IMR-90 (cell line): ENCODE measurements at regions not wholly inside any gene's neighbourhood (a gene's known extent, or its start where the extent isn't known, plus 50 kb on each side); places are given as distances from the start of the nearest gene placed in this dataset.

ENCODE experiments used
- ATAC-seq: fragments of 200-7000 bp; cut with Tn5 transposase; 2 replicates; pipeline ENCODE4 v1.9.1; 2020; ENCODE audit warnings: low read depth, mild to moderate bottlenecking, moderate library complexity
- BruUV-seq: library from RNA; stranded (reverse); fragments of 400-500 nt; replicated peaks from 2 replicates; lab custom pipeline; 2021; lab: Mats Ljungman, UMichigan
- CTCF ChIA-PET: fragments of 300-600 bp; formaldehyde crosslinking; extraction: SDS; loops from one replicate; lab custom pipeline; 2021; ENCODE audit warnings: antibody characterized with exemption; lab: Yijun Ruan, JAX
- POLR2A ChIA-PET: fragments of 300-600 bp; sonication (Branson Sonifier 250); formaldehyde crosslinking; loops from one replicate; lab custom pipeline; 2022; ENCODE audit warnings: antibody characterized with exemption; ENCODE audit not compliant: unreplicated experiment; lab: Charles Lee
- DNase-seq: peaks from one replicate; pipeline ENCODE4 v3.0.0; 2013
- H2AFZ ChIP-seq: replicated peaks from 2 replicates; pipeline ENCODE3; 2013; ENCODE audit warnings: low read length, mild to moderate bottlenecking; ENCODE audit not compliant: poor library complexity
- H2AK5ac ChIP-seq: 2 replicates; pipeline ENCODE4 v1.6.1; 2013; ENCODE audit warnings: low read depth, low read length, inconsistent platforms
- H2AK9ac ChIP-seq: replicated peaks from 2 replicates; pipeline ENCODE3; 2013; ENCODE audit warnings: mild to moderate bottlenecking, low read depth, low read length, moderate library complexity; ENCODE audit not compliant: poor library complexity
- H2BK120ac ChIP-seq: 2 replicates; pipeline ENCODE4 v1.6.1; 2013; ENCODE audit warnings: low read depth, low read length, inconsistent platforms
- H2BK15ac ChIP-seq: 3 replicates; pipeline ENCODE4 v1.6.1; 2013; ENCODE audit warnings: low read depth, low read length, inconsistent platforms
- H2BK20ac ChIP-seq: 2 replicates; pipeline ENCODE4 v1.6.1; 2013; ENCODE audit warnings: low read depth, mild to moderate bottlenecking, inconsistent platforms, low read length, moderate library complexity
- H2BK5ac ChIP-seq: 2 replicates; pipeline ENCODE4 v1.6.1; 2013; ENCODE audit warnings: mild to moderate bottlenecking, low read depth, low read length, inconsistent platforms; ENCODE audit not compliant: poor library complexity, severe bottlenecking
- H3K14ac ChIP-seq: replicated peaks from 2 replicates; pipeline ENCODE4 v1.6.1; 2013; ENCODE audit warnings: low read depth, low read length, inconsistent platforms
- H3K18ac ChIP-seq: 2 replicates; pipeline ENCODE4 v1.6.1; 2013; ENCODE audit warnings: low read depth, low read length, control low read depth
- H3K23ac ChIP-seq: 2 replicates; pipeline ENCODE4 v1.6.1; 2013; ENCODE audit warnings: low read depth, low read length, inconsistent platforms
- H3K27ac ChIP-seq: 2 replicates; pipeline ENCODE4 v1.5.1; 2013; ENCODE audit warnings: mild to moderate bottlenecking, control low read depth, low read length; ENCODE audit not compliant: insufficient read depth
- H3K27me3 ChIP-seq: 2 replicates; pipeline ENCODE4 v1.6.1; 2013; ENCODE audit warnings: low read length; ENCODE audit not compliant: control insufficient read depth, insufficient read depth
- H3K36me3 ChIP-seq: 2 replicates; pipeline ENCODE4 v1.6.1; 2013; ENCODE audit warnings: low read length, mixed read lengths; ENCODE audit not compliant: control insufficient read depth, insufficient read depth
- H3K4ac ChIP-seq: 2 replicates; pipeline ENCODE4 v1.6.1; 2013; ENCODE audit warnings: low read depth, low read length, inconsistent platforms
- H3K4me1 ChIP-seq: 2 replicates; pipeline ENCODE4 v1.6.1; 2013; ENCODE audit warnings: low read length, mixed read lengths; ENCODE audit not compliant: control insufficient read depth, insufficient read depth
- H3K4me2 ChIP-seq: 2 replicates; pipeline ENCODE4 v1.6.1; 2013; ENCODE audit warnings: low read depth, mild to moderate bottlenecking, control low read depth, low read length, moderate library complexity
- H3K4me3 ChIP-seq: 2 replicates; pipeline ENCODE4 v1.5.1; 2013; ENCODE audit warnings: low read depth, mild to moderate bottlenecking, control low read depth, low read length, moderate library complexity; ENCODE audit not compliant: insufficient read depth
- H3K56ac ChIP-seq: 2 replicates; pipeline ENCODE4 v1.6.1; 2013; ENCODE audit warnings: low read length, inconsistent platforms; ENCODE audit not compliant: insufficient read depth; ENCODE audit errors: extremely low read depth
- H3K79me1 ChIP-seq, 2 experiments: 2 replicates each; pipeline ENCODE4 v1.6.1; 2013; ENCODE audit warnings: low read length in 2 of 2, inconsistent platforms in 1 of 2, low read depth in 1 of 2
- H3K9ac ChIP-seq: 2 replicates; pipeline ENCODE4 v1.6.1; 2013; ENCODE audit warnings: low read depth, low read length, control low read depth
- H3K9me1 ChIP-seq: 2 replicates; pipeline ENCODE4 v1.6.1; 2013; ENCODE audit warnings: low read length, inconsistent platforms; ENCODE audit not compliant: insufficient read depth
- H3K9me3 ChIP-seq: 2 replicates; pipeline ENCODE4 v1.6.1; 2013; ENCODE audit warnings: low read length; ENCODE audit not compliant: control insufficient read depth, insufficient read depth
- H4K20me1 ChIP-seq: 2 replicates; pipeline ENCODE4 v1.6.1; 2013; ENCODE audit warnings: low read length, inconsistent platforms; ENCODE audit not compliant: insufficient read depth
- H4K5ac ChIP-seq: 2 replicates; pipeline ENCODE4 v1.6.1; 2013; ENCODE audit warnings: mild to moderate bottlenecking, low read depth, low read length, control low read depth
- H4K8ac ChIP-seq, 2 experiments: 2 replicates each; pipeline ENCODE4 v1.6.1; 2013; ENCODE audit warnings: low read depth in 2 of 2, low read length in 2 of 2, control low read depth in 1 of 2, inconsistent platforms in 1 of 2
- H4K91ac ChIP-seq: 2 replicates; pipeline ENCODE4 v1.6.1; 2013; ENCODE audit warnings: low read depth, low read length, inconsistent platforms; ENCODE audit not compliant: insufficient read depth
- CTCF ChIP-seq: conservative IDR thresholded peaks from 2 replicates; pipeline ENCODE4 v1.5.1; 2012; ENCODE audit warnings: mild to moderate bottlenecking, low read depth, low read length, improper control_type of control experiment
- POLR2A ChIP-seq: IDR thresholded peaks from 2 replicates; pipeline ENCODE4 v1.6.1; 2012; ENCODE audit warnings: mild to moderate bottlenecking, low read depth, low read length
- WGBS, 2 experiments: methylation state at CpG; one replicate each; pipeline versions ENCODE4 v1.1.5 to v1.1.7; 2013; ENCODE audit warnings: missing lambda C conversion rate in 2 of 2; ENCODE audit not compliant: insufficient read length in 1 of 2; ENCODE audit errors: extremely low coverage in 2 of 2; 5-methylcytosine and 5-hydroxymethylcytosine counted together
- dilution Hi-C: fragments of 300-500 bp; cut with HindIII; formaldehyde crosslinking; loops from one replicate; pipeline ENCODE4 v1.14.3; 2018; ENCODE audit warnings: low sequenced_read_pairs; ENCODE audit not compliant: unreplicated experiment
- in situ Hi-C: fragments of 300-500 bp; cut with MboI; formaldehyde crosslinking; loops from 3 replicates; pipeline ENCODE4 v1.14.3; 2019; ENCODE audit warnings: low sequenced_read_pairs, inconsistent platforms, mixed read lengths
- intact Hi-C: fragments of 100-400 bp; cut with micrococcal nuclease; formaldehyde crosslinking; loops from 2 replicates; pipeline ENCODE4 v1.10.0; 2022

- in situ Hi-C loops, result loop anchor here (25.0 kb wide), 1 partner anchor 1313 kb away; no protein-coding TSS in a partner anchor
- POLR2A ChIA-PET, result no interaction called here
- no peak for ATAC-seq
Observed at GRCh38 chr6:6524951-6525350, 63.6 kb upstream of the LY86 start.

More at GRCh38 chr6:6524951-6525350, 63.6 kb upstream of the LY86 start:
- no peak overlapping the region for H3K9ac ChIP-seq
- no peak overlapping the region for H2BK15ac ChIP-seq
- no peaks in the 10 kb centered on the region for H3K27me3 ChIP-seq
- WGBS, 2 experiments, result no CpG with 5 or more reads among the region's 3 CpGs
- no peaks in the 10 kb centered on the region for H3K79me1 ChIP-seq
- no peak overlapping the region for H3K4ac ChIP-seq
- H2AK5ac ChIP-seq, result no peak overlapping the region
- TF ChIP-seq POLR2A, result no peak
- TF ChIP-seq CTCF, result no peak
- H3K9me3 ChIP-seq, result peaks cover 9% of the 10 kb centered on the region; the same call in 1 of the 2 replicates
- H4K5ac ChIP-seq, result no peak overlapping the region
- intact Hi-C loops, result no loop called here
- no peak overlapping the region for H2BK120ac ChIP-seq
- H3K27ac ChIP-seq, result no peak overlapping the region
- no peaks in the 10 kb centered on the region for H3K9me1 ChIP-seq
- no peak overlapping the region for H3K4me3 ChIP-seq
- H2BK20ac ChIP-seq, result no peak overlapping the region
- H3K4me1 ChIP-seq, result no peaks in the 10 kb centered on the region
- H2BK5ac ChIP-seq, result no peak overlapping the region
- no TSS peak for BruUV-seq
- DNase-seq, result no peak
- no peak overlapping the region for H3K23ac ChIP-seq
- H2AFZ ChIP-seq, result no peak overlapping the region
- no peak overlapping the region for H4K8ac ChIP-seq
- H3K4me2 ChIP-seq, result no peak overlapping the region
- dilution Hi-C loops, result no loop called here
- H4K20me1 ChIP-seq, result no peaks in the 10 kb centered on the region
- no peaks in the 10 kb centered on the region for H3K36me3 ChIP-seq
- no peak overlapping the region for H4K91ac ChIP-seq
- H3K14ac ChIP-seq, result no peak overlapping the region
- H3K18ac ChIP-seq, result no peak overlapping the region
- H2AK9ac ChIP-seq, result no peak overlapping the region
- no peak overlapping the region for H3K56ac ChIP-seq
- CTCF ChIA-PET, result no interaction called here
